ENCODE measurements at regions not wholly inside any gene's neighbourhood (a gene's known extent, or its start where the extent isn't known, plus 50 kb on each side); places are given as distances from the start of the nearest gene placed in this dataset.

GRCh38 chr18:49669403-49669802, 107.5 kb downstream of the LIPG start:
- H3K4me3 ChIP-seq (ENCODE audit: low read depth, low read length), result no peak overlapping the region
- DNase-seq (ENCODE audit: low read depth), result no peak
- POLR2A ChIA-PET, result no interaction called here
- CTCF ChIA-PET, result no interaction called here
- TF ChIP-seq, protein P1, sequence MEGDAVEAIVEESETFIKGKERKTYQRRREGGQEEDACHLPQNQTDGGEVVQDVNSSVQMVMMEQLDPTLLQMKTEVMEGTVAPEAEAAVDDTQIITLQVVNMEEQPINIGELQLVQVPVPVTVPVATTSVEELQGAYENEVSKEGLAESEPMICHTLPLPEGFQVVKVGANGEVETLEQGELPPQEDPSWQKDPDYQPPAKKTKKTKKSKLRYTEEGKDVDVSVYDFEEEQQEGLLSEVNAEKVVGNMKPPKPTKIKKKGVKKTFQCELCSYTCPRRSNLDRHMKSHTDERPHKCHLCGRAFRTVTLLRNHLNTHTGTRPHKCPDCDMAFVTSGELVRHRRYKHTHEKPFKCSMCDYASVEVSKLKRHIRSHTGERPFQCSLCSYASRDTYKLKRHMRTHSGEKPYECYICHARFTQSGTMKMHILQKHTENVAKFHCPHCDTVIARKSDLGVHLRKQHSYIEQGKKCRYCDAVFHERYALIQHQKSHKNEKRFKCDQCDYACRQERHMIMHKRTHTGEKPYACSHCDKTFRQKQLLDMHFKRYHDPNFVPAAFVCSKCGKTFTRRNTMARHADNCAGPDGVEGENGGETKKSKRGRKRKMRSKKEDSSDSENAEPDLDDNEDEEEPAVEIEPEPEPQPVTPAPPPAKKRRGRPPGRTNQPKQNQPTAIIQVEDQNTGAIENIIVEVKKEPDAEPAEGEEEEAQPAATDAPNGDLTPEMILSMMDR (IDR thresholded peaks at IDR 0.05; ENCODE audit: insufficient read depth, low read depth, low read length), result no peak
- no peaks in the 10 kb centered on the region for H3K36me3 ChIP-seq (ENCODE audit: control insufficient read depth, insufficient read depth, low read length)
- peaks cover 11% of the 10 kb centered on the region for H3K27me3 ChIP-seq (ENCODE audit: control insufficient read depth, insufficient read depth, low read length)

DNA sequence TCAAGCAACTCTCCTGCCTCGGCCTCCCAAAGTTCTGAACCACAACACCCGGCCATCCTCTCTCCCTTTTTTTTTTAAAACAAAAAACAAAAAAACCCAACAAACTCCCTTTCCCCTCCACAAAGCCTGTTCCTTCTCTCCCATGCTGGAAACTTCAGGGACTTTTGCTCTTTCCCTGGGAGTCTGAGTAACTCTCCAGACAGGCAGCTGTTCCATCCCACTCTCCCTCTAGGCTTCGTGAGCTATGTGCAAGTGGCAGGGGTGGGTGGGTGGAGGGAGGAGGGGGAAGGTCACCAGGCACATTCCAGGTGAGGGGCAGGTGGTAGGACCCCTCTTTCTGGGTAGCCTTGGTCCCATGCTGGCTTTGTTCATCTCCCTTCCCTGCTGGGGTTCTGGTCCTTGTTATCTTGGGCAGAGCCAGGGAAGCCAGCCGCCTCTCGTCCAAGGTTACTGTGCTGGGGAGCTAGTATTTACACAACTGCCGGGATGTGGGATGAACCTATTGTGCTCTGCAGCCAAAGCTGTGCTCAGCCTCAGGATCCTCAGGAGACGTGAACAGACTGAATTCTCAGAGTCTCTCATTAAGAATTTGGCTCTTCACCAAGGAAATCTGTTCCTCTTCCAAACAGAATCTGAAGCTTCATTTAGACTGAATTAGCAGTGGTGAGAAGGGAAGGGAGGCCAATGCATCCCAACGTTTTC, 106.9 kb downstream of the LIPG start:
- TF ChIP-seq, protein P1 (IDR thresholded peaks at IDR 0.05; ENCODE audit: insufficient read depth, low read depth, low read length), result no peak
- ChIA-PET POLR2A (no interaction called here), CTCF (no interaction called here)
- peaks cover 11% of the 10 kb centered on the region for H3K27me3 ChIP-seq (ENCODE audit: control insufficient read depth, insufficient read depth, low read length)
- H3K36me3 ChIP-seq (ENCODE audit: control insufficient read depth, insufficient read depth, low read length), result no peaks in the 10 kb centered on the region
- no peak for DNase-seq (ENCODE audit: low read depth)
- H3K4me3 ChIP-seq (ENCODE audit: low read depth, low read length), result no peak overlapping the region

- ChIA-PET CTCF (no interaction called here), POLR2A (no interaction called here)
- TF ChIP-seq, protein P1 (IDR thresholded peaks at IDR 0.05; ENCODE audit: insufficient read depth, low read depth, low read length), result no peak
- H3K4me3 ChIP-seq (ENCODE audit: low read depth, low read length), result no peak overlapping the region
- no peaks in the 10 kb centered on the region for H3K36me3 ChIP-seq (ENCODE audit: control insufficient read depth, insufficient read depth, low read length)
- DNase-seq (ENCODE audit: low read depth), result no peak
- peaks cover 6% of the 10 kb centered on the region for H3K27me3 ChIP-seq (ENCODE audit: control insufficient read depth, insufficient read depth, low read length)
These were observed 105.6 kb downstream of the LIPG start for GRCh38 chr18:49667462-49667861.

GRCh38 chr18:49666045-49666775, 104.4 kb downstream of the LIPG start:
- DNase-seq (ENCODE audit: low read depth), result no peak
- H3K36me3 ChIP-seq (ENCODE audit: control insufficient read depth, insufficient read depth, low read length), result no peaks in the 10 kb centered on the region
- peaks cover 6% of the 10 kb centered on the region for H3K27me3 ChIP-seq (ENCODE audit: control insufficient read depth, insufficient read depth, low read length)
- ChIA-PET CTCF (no interaction called here), POLR2A (no interaction called here)
- no peak overlapping the region for H3K4me3 ChIP-seq (ENCODE audit: low read depth, low read length)
- TF ChIP-seq, protein P1 (IDR thresholded peaks at IDR 0.05; ENCODE audit: insufficient read depth, low read depth, low read length), result no peak

DNA sequence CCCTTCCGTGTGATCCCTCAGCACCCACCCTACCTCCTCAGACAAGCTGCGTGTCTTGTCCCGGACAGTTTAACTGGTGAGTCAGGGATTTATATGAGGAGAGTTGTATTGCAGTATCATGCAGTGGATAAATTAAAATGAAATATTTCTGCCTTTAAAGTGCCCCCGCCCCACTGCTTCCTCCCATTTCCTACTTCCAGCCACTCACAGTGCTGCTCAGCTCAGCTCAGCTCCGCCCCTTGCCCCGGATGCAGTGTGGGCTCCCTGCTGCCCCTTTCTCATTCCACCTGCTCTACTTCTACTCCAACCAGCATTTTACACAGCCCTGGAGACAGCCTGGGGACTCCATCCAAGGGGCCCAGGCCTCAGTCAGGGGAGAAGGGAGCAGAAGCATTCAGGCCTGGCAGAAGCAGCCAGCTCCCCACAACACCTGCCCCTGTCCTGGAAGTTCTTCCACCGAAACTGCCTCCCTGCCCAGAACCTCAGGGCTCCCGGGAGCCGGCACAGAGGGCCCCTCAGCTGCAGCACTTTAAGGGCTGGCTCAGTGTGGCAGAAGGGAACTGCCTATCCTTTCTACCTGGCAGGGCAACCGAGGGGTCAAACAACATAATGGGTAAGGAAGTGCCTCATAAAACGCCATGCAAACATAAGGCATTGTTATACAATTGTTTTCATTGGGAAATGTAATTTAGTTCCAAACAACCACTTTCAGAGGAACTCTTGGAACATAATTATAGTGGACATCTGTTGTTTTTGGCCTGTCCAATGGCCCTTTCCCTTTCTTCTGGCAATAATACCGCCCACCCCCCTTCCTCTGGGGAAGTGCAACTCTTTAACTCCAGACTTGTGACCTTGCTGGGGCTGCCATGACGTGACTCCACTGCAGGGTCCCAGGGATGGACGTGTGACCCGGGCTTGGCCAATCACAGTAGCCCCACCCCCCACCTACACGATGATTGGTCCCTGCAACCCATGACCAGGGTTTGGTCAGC, 102.3 kb downstream of the LIPG start:
- TF ChIP-seq, protein P1 (IDR thresholded peaks at IDR 0.05; ENCODE audit: insufficient read depth, low read depth, low read length), result no peak
- Histone ChIP-seq H3K36me3 (ENCODE audit: control insufficient read depth, insufficient read depth, low read length) (no peaks in the 10 kb centered on the region), H3K4me3 (ENCODE audit: low read depth, low read length) (no peak overlapping the region), H3K27me3 (ENCODE audit: control insufficient read depth, insufficient read depth, low read length) (peaks cover 5% of the 10 kb centered on the region)
- POLR2A ChIA-PET, result no interaction called here
- CTCF ChIA-PET, result no interaction called here
- DNase-seq (ENCODE audit: low read depth), result no peak

Measured in BJ (cell line).